Endothelial cell of umbilical vein (primary cell): ENCODE measurements at regions not wholly inside any gene's neighbourhood (a gene's known extent, or its start where the extent isn't known, plus 50 kb on each side); places are given as distances from the start of the nearest gene placed in this dataset.

Experiments used
- BruUV-seq: library from RNA; stranded (reverse); fragments of 400-500 nt; replicated peaks from 2 replicates; lab custom pipeline; 2021; lab: Mats Ljungman, UMichigan
- CTCF ChIA-PET: fragments of 300-600, 350-600 bp; sonication (Branson Sonifier 250); formaldehyde crosslinking; loops from one replicate; lab custom pipeline; 2021; ENCODE audit warnings: antibody characterized with exemption, inconsistent platforms; lab: Charles Lee
- POLR2A ChIA-PET: fragments of 300-600, 350-600 bp; sonication (Branson Sonifier 250); formaldehyde crosslinking; loops from one replicate; lab custom pipeline; 2021; ENCODE audit warnings: antibody characterized with exemption, inconsistent platforms; lab: Charles Lee
- DNase-seq: peaks from one replicate; pipeline ENCODE4 v3.0.0-alpha.2; 2011; ENCODE audit warnings: low read depth, low spot score
- FAIRE-seq: peaks from 2 replicates; lab custom pipeline; 2011; peaks lifted over from hg19 to GRCh38; lab: Jason Lieb, UNC
- H2AFZ ChIP-seq: 2 replicates; pipeline ENCODE4 v1.6.0; 2012; ENCODE audit warnings: low read depth, low read length, control low read depth, inconsistent platforms
- H3K27ac ChIP-seq: 2 replicates; pipeline ENCODE4 v1.5.1; 2011; ENCODE audit warnings: low read depth, mild to moderate bottlenecking, control low read depth, low read length, moderate library complexity; ENCODE audit not compliant: insufficient read depth
- H3K27me3 ChIP-seq, 2 experiments: 2 replicates each; pipeline versions ENCODE4 v1.6.0 to v1.6.1; 2011; ENCODE audit warnings: low read length in 2 of 2, mixed read lengths in 1 of 2; ENCODE audit not compliant: control insufficient read depth in 2 of 2, insufficient read depth in 2 of 2
- H3K36me3 ChIP-seq, 2 experiments: 2 replicates in 1 of 2; 3 replicates in 1 of 2; pipeline ENCODE4 v1.5.1; 2011; ENCODE audit warnings: low read length in 2 of 2, mild to moderate bottlenecking in 1 of 2, moderate library complexity in 1 of 2; ENCODE audit not compliant: control insufficient read depth in 2 of 2, insufficient read depth in 2 of 2; ENCODE audit errors: extremely low read depth in 1 of 2
- H3K4me1 ChIP-seq: 3 replicates; pipeline ENCODE4 v1.5.1; 2011; ENCODE audit warnings: mild to moderate bottlenecking, low read length; ENCODE audit not compliant: control insufficient read depth, insufficient read depth; ENCODE audit errors: extremely low read depth
- H3K4me2 ChIP-seq: 2 replicates; pipeline ENCODE4 v1.6.1; 2011; ENCODE audit warnings: low read length, control low read depth, mixed read lengths; ENCODE audit not compliant: insufficient read depth
- H3K4me3 ChIP-seq, 3 experiments: fragments of 200-600 bp in 1 of 3; sonication (generic), shearing (Covaris generic) in 1 of 3; replicated peaks in 1 of 3; 2 replicates each; pipeline ENCODE4 v1.5.1; 2011 to 2016; ENCODE audit warnings: control low read depth in 3 of 3, low read length in 3 of 3, mild to moderate bottlenecking in 2 of 3, inconsistent platforms in 1 of 3, low read depth in 1 of 3, moderate library complexity in 1 of 3; ENCODE audit not compliant: insufficient read depth in 1 of 3
- H3K79me2 ChIP-seq: 2 replicates; pipeline ENCODE4 v1.6.0; 2012; ENCODE audit warnings: low read length, inconsistent platforms; ENCODE audit not compliant: control insufficient read depth, insufficient read depth
- H3K9ac ChIP-seq: replicated peaks from 2 replicates; pipeline ENCODE3; 2011; ENCODE audit warnings: low read length, control low read depth; ENCODE audit not compliant: insufficient read depth; ENCODE audit errors: extremely low read depth
- H3K9me1 ChIP-seq: replicated peaks from 3 replicates; pipeline ENCODE4 v1.6.0; 2011; ENCODE audit warnings: mild to moderate bottlenecking, low read length; ENCODE audit not compliant: control insufficient read depth, insufficient read depth; ENCODE audit errors: extremely low read depth
- H3K9me3 ChIP-seq: replicated peaks from 2 replicates; pipeline ENCODE4 v1.5.1; 2012; ENCODE audit warnings: low read length, inconsistent platforms; ENCODE audit not compliant: control insufficient read depth, insufficient read depth
- H4K20me1 ChIP-seq: replicated peaks from 2 replicates; pipeline ENCODE3; 2011; ENCODE audit warnings: mild to moderate bottlenecking, low read length; ENCODE audit not compliant: control insufficient read depth, insufficient read depth; ENCODE audit errors: extremely low read depth
- CTCF ChIP-seq, 2 donors: IDR thresholded peaks; 1 replicate in 1 of 2; 2 replicates in 1 of 2; pipeline ENCODE4 v1.5.1; 2011; ENCODE audit warnings: low read length in 2 of 2, mild to moderate bottlenecking in 2 of 2, moderate library complexity in 2 of 2, control low read depth in 1 of 2, inconsistent platforms in 1 of 2, low read depth in 1 of 2; ENCODE audit not compliant: insufficient read depth in 1 of 2; ENCODE audit errors: extremely low read depth in 1 of 2
- EZH2 ChIP-seq: IDR thresholded peaks from 2 replicates; pipeline ENCODE4 v1.6.1; 2012; ENCODE audit warnings: borderline replicate concordance, low read depth, mild to moderate bottlenecking, moderate library complexity, low read length, inconsistent platforms; ENCODE audit not compliant: severe bottlenecking
- FOS ChIP-seq: IDR thresholded peaks from 2 replicates; pipeline ENCODE4 v1.6.1; 2011; ENCODE audit warnings: mild to moderate bottlenecking, low read length, moderate library complexity, borderline replicate concordance; ENCODE audit not compliant: insufficient read depth
- GATA2 ChIP-seq: IDR thresholded peaks from 2 replicates; pipeline ENCODE4 v1.7.0; 2011; ENCODE audit warnings: low read depth, mild to moderate bottlenecking, moderate library complexity, mixed read lengths, low read length; ENCODE audit not compliant: insufficient read length, insufficient read depth
- JUN ChIP-seq: IDR thresholded peaks from 2 replicates; pipeline ENCODE4 v1.6.1; 2011; ENCODE audit warnings: borderline replicate concordance, low read depth; ENCODE audit not compliant: insufficient read length, insufficient read depth
- MAX ChIP-seq: IDR thresholded peaks from 2 replicates; pipeline ENCODE4 v1.6.1; 2011; ENCODE audit not compliant: insufficient read depth, insufficient read length
- MYC ChIP-seq: IDR thresholded peaks from one replicate; pipeline ENCODE4 v1.6.1; 2011; ENCODE audit warnings: mild to moderate bottlenecking, low read depth, low read length
- POLR2A ChIP-seq: IDR thresholded peaks from 2 replicates; pipeline ENCODE4 v1.6.1; 2012; ENCODE audit warnings: low read depth, mild to moderate bottlenecking, control low read depth, low read length
- POLR2AphosphoS5 ChIP-seq: IDR thresholded peaks from 2 replicates; pipeline ENCODE4 v1.6.1; 2012; ENCODE audit warnings: low read depth, mild to moderate bottlenecking, control low read depth, low read length, moderate library complexity; ENCODE audit not compliant: insufficient read depth
- dilution Hi-C: fragments of 300-500 bp; cut with MboI; formaldehyde crosslinking; loops from one replicate; pipeline ENCODE4 v1.15.0; 2019; ENCODE audit warnings: low sequenced_read_pairs; ENCODE audit not compliant: extremely low pct_ligation_motif_present
- intact Hi-C: fragments of 100-400 bp; cut with micrococcal nuclease; formaldehyde crosslinking; loops from one replicate; pipeline ENCODE4 v1.10.0; 2022

- H3K27ac ChIP-seq, result no peak overlapping the region
- TF ChIP-seq POLR2A (no peak), MAX (no peak), MYC (no peak), FOS (no peak), EZH2 (no peak), CTCF (IDR thresholded peaks at IDR 0.05; ENCODE audit: extremely low read depth in 1 of 2, insufficient read depth in 1 of 2, low read depth in 1 of 2, low read length in 2 of 2) (no peak), JUN (no peak), POLR2AphosphoS5 (no peak), GATA2 (no peak)
- H3K4me1 ChIP-seq, result no peaks in the 10 kb centered on the region
- H3K9ac ChIP-seq, result no peak overlapping the region
- no peaks in the 10 kb centered on the region for H3K79me2 ChIP-seq
- POLR2A ChIA-PET, result no interaction called here
- DNase-seq, result no peak
- no peak overlapping the region for H3K4me3 ChIP-seq
- no peaks in the 10 kb centered on the region for H3K9me3 ChIP-seq
- H3K9me1 ChIP-seq, result no peaks in the 10 kb centered on the region
- CTCF ChIA-PET, result interaction anchor here (1.1 kb wide), 1 partner anchor 11 kb away, joined by 3 read pairs; no protein-coding TSS in a partner anchor
- no peaks in the 10 kb centered on the region for H3K27me3 ChIP-seq
- no peak for FAIRE-seq
- H4K20me1 ChIP-seq, result no peaks in the 10 kb centered on the region
- H3K4me2 ChIP-seq, result no peak overlapping the region
- H3K36me3 ChIP-seq, result no peaks in the 10 kb centered on the region
- dilution Hi-C loops, result no loop called here
- intact Hi-C loops, result no loop called here
- H2AFZ ChIP-seq, result no peak overlapping the region
- BruUV-seq, result no TSS peak
These were observed 213.0 kb downstream of the IPO8 start for GRCh38 chr12:30482650-30483049.
